Smooth muscle cell (in vitro differentiated cells): ENCODE measurements at regions not wholly inside any gene's neighbourhood (a gene's known extent, or its start where the extent isn't known, plus 50 kb on each side); places are given as distances from the start of the nearest gene placed in this dataset.

Source experiments
- DNase-seq: peaks from one replicate; lab custom pipeline; 2025; ENCODE audit not compliant: unreplicated experiment; lab: John Stamatoyannopoulos, UW
- H2AFZ ChIP-seq: fragments of 200-600 bp; sonication (generic); 2 replicates; pipeline ENCODE4 v1.6.0; 2016; ENCODE audit warnings: antibody characterized with exemption, low read depth, mild to moderate bottlenecking
- H3F3A ChIP-seq: fragments of 200-600 bp; sonication (generic); 2 replicates; pipeline ENCODE4 v1.6.0; 2017; ENCODE audit warnings: antibody characterized with exemption, low read depth
- H3K27ac ChIP-seq: fragments of 200-600 bp; sonication (generic); 2 replicates; pipeline ENCODE4 v1.5.1; 2016; ENCODE audit warnings: low read depth, mild to moderate bottlenecking
- H3K27me3 ChIP-seq: fragments of 200-600 bp; sonication (generic); 2 replicates; pipeline ENCODE4 v1.6.1; 2016; ENCODE audit warnings: low read depth, mild to moderate bottlenecking
- H3K36me3 ChIP-seq: fragments of 200-600 bp; sonication (generic); 2 replicates; pipeline ENCODE4 v1.5.1; 2016; ENCODE audit warnings: low read depth
- H3K4me1 ChIP-seq: fragments of 200-600 bp; sonication (generic); 2 replicates; pipeline ENCODE4 v1.5.1; 2016; ENCODE audit warnings: low read depth
- H3K4me2 ChIP-seq: fragments of 200-600 bp; sonication (generic); 2 replicates; pipeline ENCODE4 v1.6.0; 2016; ENCODE audit warnings: mild to moderate bottlenecking
- H3K4me3 ChIP-seq: fragments of 200-600 bp; sonication (generic); 2 replicates; pipeline ENCODE4 v1.5.1; 2016; ENCODE audit warnings: mild to moderate bottlenecking
- H3K79me2 ChIP-seq: fragments of 200-600 bp; sonication (generic); 2 replicates; pipeline ENCODE4 v1.6.0; 2016; ENCODE audit warnings: low read depth, mild to moderate bottlenecking
- H3K9ac ChIP-seq: fragments of 200-600 bp; sonication (generic); 2 replicates; pipeline ENCODE4 v1.6.0; 2016; ENCODE audit warnings: low read depth
- H3K9me3 ChIP-seq: fragments of 200-600 bp; sonication (generic); replicated peaks from 2 replicates; pipeline ENCODE4 v1.5.1; 2016; ENCODE audit warnings: low read depth
- H4K20me1 ChIP-seq: fragments of 200-600 bp; sonication (generic); 2 replicates; pipeline ENCODE4 v1.6.0; 2016; ENCODE audit warnings: low read depth
- CTCF ChIP-seq: fragments of 200-600 bp; sonication (generic); IDR thresholded peaks from 2 replicates; pipeline ENCODE4 v1.5.1; 2017; ENCODE audit warnings: borderline replicate concordance, mild to moderate bottlenecking, antibody characterized with exemption; ENCODE audit not compliant: insufficient read depth, poor library complexity, severe bottlenecking
- WGBS: methylation state at CpG from one replicate; pipeline ENCODE4 v1.1.7; 2016; ENCODE audit warnings: low lambda C conversion rate; 5-methylcytosine and 5-hydroxymethylcytosine counted together

- H3K79me2 ChIP-seq: no peaks in the 10 kb centered on the region
- WGBS: 96% methylated on average over 2 of the region's 2 CpGs
Measured at GRCh38 chr6:67667637-67668422, 967.3 kb upstream of the ADGRB3 start.

GRCh38 chr6:67666177-67666964 lies 968.7 kb upstream of the ADGRB3 start:
- no peaks in the 10 kb centered on the region for H3F3A ChIP-seq
- H3K27me3 ChIP-seq: no peaks in the 10 kb centered on the region
- no peaks in the 10 kb centered on the region for H3K79me2 ChIP-seq
- DNase-seq: no peak
- H3K9me3 ChIP-seq: peaks cover 3% of the 10 kb centered on the region
- WGBS: 71% methylated on average over 4 of the region's 4 CpGs
- H3K9ac ChIP-seq: no peak overlapping the region
- TF ChIP-seq CTCF: no peak
- no peaks in the 10 kb centered on the region for H3K4me1 ChIP-seq
- H3K36me3 ChIP-seq: no peaks in the 10 kb centered on the region
- no peak overlapping the region for H3K27ac ChIP-seq
- no peak overlapping the region for H3K4me2 ChIP-seq
- H2AFZ ChIP-seq: no peak overlapping the region
- no peak overlapping the region for H3K4me3 ChIP-seq
- no peaks in the 10 kb centered on the region for H4K20me1 ChIP-seq

More at GRCh38 chr6:67667637-67668422, 967.3 kb upstream of the ADGRB3 start:
- Histone ChIP-seq H3K4me2 (no peak overlapping the region), H3K9me3 (peaks cover 3% of the 10 kb centered on the region), H3K4me1 (no peaks in the 10 kb centered on the region), H3K27me3 (no peaks in the 10 kb centered on the region), H3F3A (no peaks in the 10 kb centered on the region), H3K36me3 (no peaks in the 10 kb centered on the region), H3K9ac (no peak overlapping the region), H2AFZ (no peak overlapping the region), H4K20me1 (no peaks in the 10 kb centered on the region), H3K27ac (no peak overlapping the region), H3K4me3 (no peak overlapping the region)
- DNase-seq: no peak
- no peak for TF ChIP-seq CTCF

GRCh38 chr6:67664942-67665341 lies 970.1 kb upstream of the ADGRB3 start:
- no peaks in the 10 kb centered on the region for H3K27me3 ChIP-seq
- H3K9me3 ChIP-seq: no peaks in the 10 kb centered on the region
- H3K36me3 ChIP-seq: no peaks in the 10 kb centered on the region
- H3K27ac ChIP-seq: no peak overlapping the region
- 88% methylated on average over 5 of the region's 5 CpGs for WGBS
- H3F3A ChIP-seq: no peaks in the 10 kb centered on the region
- no peak overlapping the region for H2AFZ ChIP-seq
- no peaks in the 10 kb centered on the region for H3K4me1 ChIP-seq
- no peak overlapping the region for H3K4me3 ChIP-seq
- no peak overlapping the region for H3K9ac ChIP-seq
- DNase-seq: no peak
- TF ChIP-seq CTCF: no peak
- H3K79me2 ChIP-seq: no peaks in the 10 kb centered on the region
- no peaks in the 10 kb centered on the region for H4K20me1 ChIP-seq
- H3K4me2 ChIP-seq: no peak overlapping the region
